GM23338 (cell line): ENCODE measurements at regions not wholly inside any gene's neighbourhood (a gene's known extent, or its start where the extent isn't known, plus 50 kb on each side); places are given as distances from the start of the nearest gene placed in this dataset.

Experiments
- ATAC-seq: fragments of 200-7000 bp; cut with Tn5 transposase; 3 replicates; pipeline ENCODE4 v1.9.1; 2020
- DNase-seq: peaks from one replicate; pipeline ENCODE4 v3.0.0-alpha.2; 2015; ENCODE audit warnings: low spot score
- H2AFZ ChIP-seq: fragments of 200-600 bp; sonication (generic); 2 replicates; pipeline ENCODE4 v1.8.0; 2016; ENCODE audit warnings: antibody characterized with exemption, mild to moderate bottlenecking, moderate library complexity
- H3F3A ChIP-seq: fragments of 200-600 bp; sonication (generic); replicated peaks from 2 replicates; pipeline ENCODE4 v1.8.0; 2017; ENCODE audit warnings: antibody characterized with exemption, mixed run types, low read depth
- H3K27ac ChIP-seq: fragments of 200-600 bp; sonication (generic); 2 replicates; pipeline ENCODE4 v1.6.1; 2016; ENCODE audit warnings: low read depth
- H3K27me3 ChIP-seq: fragments of 200-600 bp; sonication (generic); 2 replicates; pipeline ENCODE4 v1.8.0; 2016; ENCODE audit warnings: mild to moderate bottlenecking, mixed run types, moderate library complexity; ENCODE audit not compliant: insufficient read depth
- H3K36me3 ChIP-seq: fragments of 200-600 bp; sonication (generic); 2 replicates; pipeline ENCODE4 v1.8.0; 2016; ENCODE audit warnings: mild to moderate bottlenecking; ENCODE audit not compliant: insufficient read depth
- H3K4me1 ChIP-seq: fragments of 200-600 bp; sonication (generic); 2 replicates; pipeline ENCODE4 v1.8.0; 2016; ENCODE audit warnings: mild to moderate bottlenecking, moderate library complexity; ENCODE audit not compliant: insufficient read depth
- H3K4me2 ChIP-seq: fragments of 200-600 bp; sonication (generic); 2 replicates; pipeline ENCODE4 v1.7.1; 2017; ENCODE audit warnings: mixed run types
- H3K4me3 ChIP-seq: fragments of 200-600 bp; sonication (generic); 2 replicates; pipeline ENCODE4 v1.6.1; 2016; ENCODE audit warnings: mixed run types
- H3K79me2 ChIP-seq: fragments of 200-600 bp; sonication (generic); replicated peaks from 2 replicates; pipeline ENCODE4 v1.8.0; 2017; ENCODE audit warnings: mild to moderate bottlenecking; ENCODE audit not compliant: insufficient read depth
- H3K9me2 ChIP-seq: fragments of 200-600 bp; sonication (generic); 2 replicates; pipeline ENCODE4 v1.8.0; 2017; ENCODE audit not compliant: insufficient read depth
- H4K20me1 ChIP-seq: fragments of 200-600 bp; sonication (generic); replicated peaks from 2 replicates; pipeline ENCODE4 v1.8.0; 2017; ENCODE audit warnings: mild to moderate bottlenecking; ENCODE audit not compliant: insufficient read depth
- H3K27ac Mint-ChIP-seq: 2 replicates; pipeline ENCODE4 v1.8.0; 2020; ENCODE audit warnings: inconsistent platforms, mild to moderate bottlenecking, moderate library complexity, mixed read lengths
- H3K27me3 Mint-ChIP-seq: 3 replicates; pipeline ENCODE4 v1.8.0; 2022; ENCODE audit warnings: low read depth, mild to moderate bottlenecking, moderate library complexity, mixed read lengths, inconsistent platforms; ENCODE audit not compliant: insufficient read depth, poor library complexity
- H3K36me3 Mint-ChIP-seq: 3 replicates; pipeline ENCODE4 v1.8.0; 2021; ENCODE audit warnings: low read depth, mild to moderate bottlenecking, inconsistent platforms, moderate library complexity, mixed read lengths
- H3K4me1 Mint-ChIP-seq: 3 replicates; pipeline ENCODE4 v1.8.0; 2020; ENCODE audit warnings: mild to moderate bottlenecking, inconsistent platforms, mixed read lengths
- H3K4me3 Mint-ChIP-seq: 3 replicates; pipeline ENCODE4 v1.8.0; 2021; ENCODE audit warnings: moderate library complexity, mild to moderate bottlenecking, inconsistent platforms, mixed read lengths
- H3K9me3 Mint-ChIP-seq: 3 replicates; pipeline ENCODE4 v1.8.0; 2020; ENCODE audit warnings: moderate library complexity, mild to moderate bottlenecking, inconsistent platforms, mixed read lengths
- CREB1 ChIP-seq: fragments of 250-450 bp; sonication (Bioruptor Pico); IDR thresholded peaks from 2 replicates; pipeline ENCODE4 v1.5.0; 2020; ENCODE audit warnings: low read depth, mild to moderate bottlenecking, moderate library complexity
- CTCF ChIP-seq, 2 experiments: fragments of 200-600 bp in 1 of 2; sonication (generic) in 1 of 2; conservative IDR thresholded peaks; 2 replicates each; pipeline versions ENCODE4 v1.5.1 to v1.6.1; 2016 to 2017; ENCODE audit warnings: antibody characterized with exemption in 2 of 2, low read depth in 2 of 2, mild to moderate bottlenecking in 2 of 2, moderate library complexity in 1 of 2
- EZH2phosphoT487 ChIP-seq: fragments of 200-600 bp; sonication (generic); IDR thresholded peaks from one replicate; pipeline ENCODE4 v1.8.1; 2018; ENCODE audit warnings: antibody characterized with exemption; ENCODE audit not compliant: unreplicated experiment
- NANOG ChIP-seq: IDR thresholded peaks from 2 replicates; pipeline ENCODE4 v1.6.1; 2016; ENCODE audit warnings: antibody characterized with exemption, borderline replicate concordance
- POLR2AphosphoS5 ChIP-seq: IDR thresholded peaks from 2 replicates; pipeline ENCODE4 v1.6.1; 2016; ENCODE audit warnings: antibody characterized with exemption, low read depth
- ZNF462 ChIP-seq: fragments of 250-450 bp; sonication (Bioruptor Pico); IDR thresholded peaks from 2 replicates; pipeline ENCODE4 v1.5.0; 2020; ENCODE audit warnings: mild to moderate bottlenecking, moderate library complexity

GRCh38 chr1:113297749-113298148 is 92.6 kb upstream of the MAGI3 start (continued):
- no peak for TF ChIP-seq ZNF462

DNA sequence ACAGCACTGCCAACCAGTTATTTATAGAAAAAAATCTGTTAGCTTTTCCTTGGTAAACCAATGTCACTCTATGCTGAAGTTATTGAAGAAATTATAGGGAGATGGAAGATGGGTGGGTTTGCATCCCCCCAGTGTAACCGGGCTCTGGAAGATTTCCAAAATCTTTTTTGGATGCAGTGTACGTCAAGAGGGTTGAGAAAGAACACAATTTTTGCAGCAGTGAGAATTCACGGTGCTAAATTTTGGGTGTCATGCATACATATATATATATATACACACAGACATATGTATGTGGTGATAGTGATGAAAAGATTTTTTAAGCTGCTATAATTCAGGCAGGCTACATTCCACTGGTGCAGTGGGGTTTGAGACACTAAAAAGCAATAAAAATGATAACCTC is 91.4 kb upstream of the MAGI3 start:
- H3K36me3 Mint-ChIP-seq = no peaks in the 10 kb centered on the region
- DNase-seq (no peak), ATAC-seq (no peak)
- Histone ChIP-seq H3F3A (no peaks in the 10 kb centered on the region), H3K4me3 (no peak overlapping the region), H3K4me1 (no peaks in the 10 kb centered on the region), H3K36me3 (no peaks in the 10 kb centered on the region), H3K9me2 (no peaks in the 10 kb centered on the region), H2AFZ (no peak overlapping the region), H3K4me2 (no peak overlapping the region), H3K27me3 (no peaks in the 10 kb centered on the region), H3K79me2 (no peaks in the 10 kb centered on the region), H3K27ac (no peak overlapping the region), H4K20me1 (no peaks in the 10 kb centered on the region)
- no peak overlapping the region for H3K27ac Mint-ChIP-seq
- peaks cover 5% of the 10 kb centered on the region; the same call in 2 of the 3 replicates for H3K4me1 Mint-ChIP-seq
- H3K9me3 Mint-ChIP-seq = no peaks in the 10 kb centered on the region
- no peak overlapping the region for H3K4me3 Mint-ChIP-seq
- H3K27me3 Mint-ChIP-seq = no peaks in the 10 kb centered on the region
- no peak for TF ChIP-seq EZH2phosphoT487
- TF ChIP-seq CREB1 = no peak
- no peak for TF ChIP-seq POLR2AphosphoS5
- TF ChIP-seq CTCF (conservative IDR thresholded peaks at IDR 0.05; ENCODE audit: low read depth in 2 of 2) = no peak
- TF ChIP-seq ZNF462 = no peak
- no peak for TF ChIP-seq NANOG
